ENCODE measurements at regions not wholly inside any gene's neighbourhood (a gene's known extent, or its start where the extent isn't known, plus 50 kb on each side); places are given as distances from the start of the nearest gene placed in this dataset.

GRCh38 chr16:16868727-16869126 is 489.8 kb downstream of the NPIPA7 start:
- Mint-ChIP-seq H3K27me3 (ENCODE audit: low read depth) (peaks cover 56% of the 10 kb centered on the region), H3K27ac (no peak overlapping the region), H3K9me3 (no peaks in the 10 kb centered on the region), H3K4me1 (no peaks in the 10 kb centered on the region), H3K4me3 (no peak overlapping the region), H3K36me3 (no peaks in the 10 kb centered on the region)
- DNase-seq (ENCODE audit: low spot score in 2 of 2, unreplicated experiment in 2 of 2): no peak
- TF ChIP-seq, protein P1, sequence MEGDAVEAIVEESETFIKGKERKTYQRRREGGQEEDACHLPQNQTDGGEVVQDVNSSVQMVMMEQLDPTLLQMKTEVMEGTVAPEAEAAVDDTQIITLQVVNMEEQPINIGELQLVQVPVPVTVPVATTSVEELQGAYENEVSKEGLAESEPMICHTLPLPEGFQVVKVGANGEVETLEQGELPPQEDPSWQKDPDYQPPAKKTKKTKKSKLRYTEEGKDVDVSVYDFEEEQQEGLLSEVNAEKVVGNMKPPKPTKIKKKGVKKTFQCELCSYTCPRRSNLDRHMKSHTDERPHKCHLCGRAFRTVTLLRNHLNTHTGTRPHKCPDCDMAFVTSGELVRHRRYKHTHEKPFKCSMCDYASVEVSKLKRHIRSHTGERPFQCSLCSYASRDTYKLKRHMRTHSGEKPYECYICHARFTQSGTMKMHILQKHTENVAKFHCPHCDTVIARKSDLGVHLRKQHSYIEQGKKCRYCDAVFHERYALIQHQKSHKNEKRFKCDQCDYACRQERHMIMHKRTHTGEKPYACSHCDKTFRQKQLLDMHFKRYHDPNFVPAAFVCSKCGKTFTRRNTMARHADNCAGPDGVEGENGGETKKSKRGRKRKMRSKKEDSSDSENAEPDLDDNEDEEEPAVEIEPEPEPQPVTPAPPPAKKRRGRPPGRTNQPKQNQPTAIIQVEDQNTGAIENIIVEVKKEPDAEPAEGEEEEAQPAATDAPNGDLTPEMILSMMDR (IDR thresholded peaks at IDR 0.05; ENCODE audit: unreplicated experiment): no peak

DNA sequence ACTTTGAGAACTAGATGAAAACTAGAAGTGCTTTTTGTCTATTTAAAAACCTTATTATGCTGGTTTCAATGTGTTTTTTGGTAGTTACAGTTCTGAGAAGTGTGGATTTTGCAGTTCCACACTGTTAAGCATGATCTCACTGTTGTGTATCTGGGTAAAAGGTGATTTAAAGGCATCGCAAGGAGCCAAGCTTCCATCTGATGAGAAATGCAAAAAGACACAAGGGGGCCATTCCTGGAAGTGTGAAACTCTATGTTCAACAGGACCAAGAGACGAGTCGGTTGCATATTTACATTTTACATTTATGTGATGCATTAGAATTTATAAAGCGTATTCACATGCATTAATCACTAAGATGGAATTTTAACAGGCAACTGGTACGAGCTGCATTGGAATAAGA is 490.8 kb downstream of the NPIPA7 start:
- Mint-ChIP-seq H3K27ac (no peak overlapping the region), H3K36me3 (no peaks in the 10 kb centered on the region), H3K27me3 (ENCODE audit: low read depth) (peaks cover 60% of the 10 kb centered on the region), H3K9me3 (no peaks in the 10 kb centered on the region), H3K4me1 (no peaks in the 10 kb centered on the region), H3K4me3 (no peak overlapping the region)
- DNase-seq (ENCODE audit: low spot score in 2 of 2, unreplicated experiment in 2 of 2): no peak
- TF ChIP-seq, protein P1 (IDR thresholded peaks at IDR 0.05; ENCODE audit: unreplicated experiment): no peak

DNA sequence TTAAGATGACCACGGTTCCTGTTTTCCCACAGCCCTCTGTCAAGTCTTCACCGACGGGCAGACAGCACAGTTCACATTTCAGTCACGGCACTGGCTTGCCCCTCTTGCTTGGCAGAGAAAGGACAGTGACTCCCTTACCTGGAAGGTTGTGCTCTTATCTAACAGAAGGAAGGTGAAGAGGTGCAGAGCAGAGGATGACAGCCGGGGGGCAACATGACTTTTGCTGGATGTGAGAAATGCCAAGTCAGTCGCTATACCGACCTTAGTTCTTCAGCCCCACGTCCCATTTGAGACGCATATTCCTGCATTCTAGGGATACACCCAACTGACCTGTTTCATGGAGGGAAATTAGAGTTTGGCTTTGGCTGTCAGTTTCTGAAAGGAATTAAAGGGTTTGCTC is 492.3 kb downstream of the NPIPA7 start:
- H3K27ac Mint-ChIP-seq: no peak overlapping the region
- H3K4me3 Mint-ChIP-seq: no peak overlapping the region
- DNase-seq (ENCODE audit: low spot score in 2 of 2, unreplicated experiment in 2 of 2): no peak
- H3K27me3 Mint-ChIP-seq (ENCODE audit: low read depth): peaks cover 63% of the 10 kb centered on the region
- no peaks in the 10 kb centered on the region for H3K9me3 Mint-ChIP-seq
- no peaks in the 10 kb centered on the region for H3K36me3 Mint-ChIP-seq
- TF ChIP-seq, protein P1 (IDR thresholded peaks at IDR 0.05; ENCODE audit: unreplicated experiment): no peak
- no peaks in the 10 kb centered on the region for H3K4me1 Mint-ChIP-seq

DNA sequence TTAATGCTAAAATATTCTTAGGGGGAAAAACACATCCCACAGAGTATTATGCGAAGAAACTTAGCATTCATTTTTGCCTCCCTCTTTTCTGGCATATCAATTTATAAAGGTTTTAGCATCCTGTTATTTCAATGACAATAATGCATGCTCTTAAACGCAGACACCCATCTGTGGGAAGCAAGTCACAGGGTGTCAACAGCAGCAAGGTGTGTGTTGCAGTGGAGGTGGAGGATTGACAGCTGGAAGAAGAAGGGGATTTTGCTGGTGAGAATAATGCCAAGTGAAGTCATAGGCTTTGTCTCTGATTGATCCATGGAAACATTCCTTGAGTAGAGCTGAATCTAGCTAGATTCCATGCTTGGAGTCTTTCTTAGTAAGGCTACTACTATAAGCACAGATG is 498.1 kb downstream of the NPIPA7 start:
- H3K36me3 Mint-ChIP-seq: no peaks in the 10 kb centered on the region
- H3K27me3 Mint-ChIP-seq (ENCODE audit: low read depth): peaks cover 63% of the 10 kb centered on the region
- H3K4me3 Mint-ChIP-seq: no peak overlapping the region
- no peaks in the 10 kb centered on the region for H3K4me1 Mint-ChIP-seq
- no peak for DNase-seq (ENCODE audit: low spot score in 2 of 2, unreplicated experiment in 2 of 2)
- H3K9me3 Mint-ChIP-seq: no peaks in the 10 kb centered on the region
- no peak overlapping the region for H3K27ac Mint-ChIP-seq
- TF ChIP-seq, protein P1 (IDR thresholded peaks at IDR 0.05; ENCODE audit: unreplicated experiment): no peak

GRCh38 chr16:16879567-16880251 is 500.8 kb downstream of the NPIPA7 start:
- TF ChIP-seq, protein P1 (IDR thresholded peaks at IDR 0.05; ENCODE audit: unreplicated experiment): no peak
- H3K4me1 Mint-ChIP-seq: no peaks in the 10 kb centered on the region
- peaks cover 63% of the 10 kb centered on the region for H3K27me3 Mint-ChIP-seq (ENCODE audit: low read depth)
- no peaks in the 10 kb centered on the region for H3K36me3 Mint-ChIP-seq
- H3K9me3 Mint-ChIP-seq: no peaks in the 10 kb centered on the region
- no peak for DNase-seq (ENCODE audit: low spot score in 2 of 2, unreplicated experiment in 2 of 2)
- H3K4me3 Mint-ChIP-seq: no peak overlapping the region
- no peak overlapping the region for H3K27ac Mint-ChIP-seq

DNA sequence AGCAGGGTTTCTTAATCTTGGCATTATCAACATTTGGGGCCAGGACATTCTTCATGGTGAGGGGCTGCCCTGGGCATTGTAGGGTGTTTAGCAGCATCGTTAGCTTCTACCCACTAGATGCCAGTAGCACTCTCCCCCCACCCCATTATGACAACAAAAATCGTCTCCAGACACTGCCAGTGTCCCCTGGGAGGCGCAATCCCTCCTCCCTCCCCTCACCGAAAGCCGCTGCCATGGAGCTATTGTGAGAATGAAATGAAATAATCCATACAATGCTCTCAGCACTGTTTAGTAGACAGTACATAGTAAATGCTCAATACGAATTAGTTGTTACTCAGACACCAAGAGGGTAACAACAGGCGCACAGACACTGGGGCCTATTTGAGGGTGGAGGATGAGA is 502.9 kb downstream of the NPIPA7 start:
- Mint-ChIP-seq H3K9me3 (no peaks in the 10 kb centered on the region), H3K4me3 (no peak overlapping the region), H3K4me1 (no peaks in the 10 kb centered on the region), H3K27me3 (ENCODE audit: low read depth) (peaks cover 49% of the 10 kb centered on the region), H3K27ac (no peak overlapping the region), H3K36me3 (no peaks in the 10 kb centered on the region)
- TF ChIP-seq, protein P1 (IDR thresholded peaks at IDR 0.05; ENCODE audit: unreplicated experiment): no peak
- no peak for DNase-seq (ENCODE audit: low spot score in 2 of 2, unreplicated experiment in 2 of 2)
